ENCODE measurements at regions not wholly inside any gene's neighbourhood (a gene's known extent, or its start where the extent isn't known, plus 50 kb on each side); places are given as distances from the start of the nearest gene placed in this dataset.

DNA sequence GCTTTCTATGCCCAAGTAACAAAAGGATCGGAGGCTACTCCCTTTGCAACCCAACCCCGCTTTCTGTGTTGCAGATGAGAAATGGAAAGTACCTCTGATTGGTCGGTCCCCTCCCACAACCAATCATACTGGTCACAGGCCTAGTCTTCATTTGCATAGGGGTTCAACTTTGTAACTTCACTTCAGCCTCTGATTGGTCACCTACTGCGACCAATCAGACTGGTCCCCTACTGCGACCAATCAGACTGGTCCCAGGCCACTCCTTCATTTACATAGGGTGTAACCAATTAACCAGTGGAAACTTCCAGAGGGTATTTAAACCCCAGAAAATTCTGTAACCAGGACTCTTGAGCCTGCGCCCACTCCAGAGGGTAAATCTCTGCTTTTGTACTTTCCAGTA, 906.4 kb upstream of the TMEM132C start:
- no peak for DNase-seq (ENCODE audit: extremely low read depth, low read depth)
- TF ChIP-seq, protein P1, sequence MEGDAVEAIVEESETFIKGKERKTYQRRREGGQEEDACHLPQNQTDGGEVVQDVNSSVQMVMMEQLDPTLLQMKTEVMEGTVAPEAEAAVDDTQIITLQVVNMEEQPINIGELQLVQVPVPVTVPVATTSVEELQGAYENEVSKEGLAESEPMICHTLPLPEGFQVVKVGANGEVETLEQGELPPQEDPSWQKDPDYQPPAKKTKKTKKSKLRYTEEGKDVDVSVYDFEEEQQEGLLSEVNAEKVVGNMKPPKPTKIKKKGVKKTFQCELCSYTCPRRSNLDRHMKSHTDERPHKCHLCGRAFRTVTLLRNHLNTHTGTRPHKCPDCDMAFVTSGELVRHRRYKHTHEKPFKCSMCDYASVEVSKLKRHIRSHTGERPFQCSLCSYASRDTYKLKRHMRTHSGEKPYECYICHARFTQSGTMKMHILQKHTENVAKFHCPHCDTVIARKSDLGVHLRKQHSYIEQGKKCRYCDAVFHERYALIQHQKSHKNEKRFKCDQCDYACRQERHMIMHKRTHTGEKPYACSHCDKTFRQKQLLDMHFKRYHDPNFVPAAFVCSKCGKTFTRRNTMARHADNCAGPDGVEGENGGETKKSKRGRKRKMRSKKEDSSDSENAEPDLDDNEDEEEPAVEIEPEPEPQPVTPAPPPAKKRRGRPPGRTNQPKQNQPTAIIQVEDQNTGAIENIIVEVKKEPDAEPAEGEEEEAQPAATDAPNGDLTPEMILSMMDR (IDR thresholded peaks at IDR 0.05; ENCODE audit: low read depth, low read length, missing control alignments), result no peak
- H3K4me3 ChIP-seq (replicated peaks; ENCODE audit: low read depth, low read length), result no peak overlapping the region

DNA sequence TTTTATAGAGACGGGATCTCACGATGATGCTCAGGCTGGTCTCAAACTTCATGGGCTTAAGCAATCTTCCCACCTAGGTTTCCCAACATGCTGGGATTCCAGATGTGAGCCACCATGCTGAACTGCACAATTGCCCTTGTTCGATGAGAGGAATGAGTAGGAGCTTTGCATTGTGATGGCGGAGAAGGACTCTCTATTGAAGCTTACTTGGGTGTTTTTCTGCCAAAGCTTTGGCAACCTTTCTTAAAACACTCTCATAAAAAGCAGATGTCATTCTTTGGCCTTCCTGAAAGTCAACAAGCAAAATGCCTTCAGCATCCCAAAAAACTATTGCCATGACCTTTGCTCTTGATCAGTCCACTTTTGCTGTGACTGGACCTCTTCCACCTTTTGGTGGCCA, 904.8 kb upstream of the TMEM132C start:
- no peak for DNase-seq (ENCODE audit: extremely low read depth, low read depth)
- TF ChIP-seq, protein P1 (IDR thresholded peaks at IDR 0.05; ENCODE audit: low read depth, low read length, missing control alignments), result no peak
- H3K4me3 ChIP-seq (replicated peaks; ENCODE audit: low read depth, low read length), result no peak overlapping the region

DNA sequence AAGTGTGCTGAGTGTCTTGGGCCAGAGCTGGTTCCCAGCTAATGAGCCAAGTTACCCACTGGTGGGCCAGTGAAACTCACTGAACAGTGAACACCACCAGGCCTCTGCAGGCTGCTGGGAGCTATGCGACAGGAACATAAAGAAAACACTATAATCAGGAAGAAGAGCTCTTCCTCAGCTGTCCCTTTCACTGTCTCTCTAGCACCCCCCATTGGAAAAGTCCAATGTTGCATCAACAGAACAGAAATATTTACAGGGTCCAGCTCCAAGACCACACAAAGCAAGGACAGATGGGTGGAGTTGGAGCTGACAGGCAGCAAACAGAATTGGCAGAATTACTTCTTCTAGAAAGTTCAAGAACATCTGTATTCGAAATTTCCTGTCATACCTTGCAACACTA, 903.6 kb upstream of the TMEM132C start:
- TF ChIP-seq, protein P1 (IDR thresholded peaks at IDR 0.05; ENCODE audit: low read depth, low read length, missing control alignments), result peak; percentile 25
- no peak for DNase-seq (ENCODE audit: extremely low read depth, low read depth)
- no peak overlapping the region for H3K4me3 ChIP-seq (replicated peaks; ENCODE audit: low read depth, low read length)

DNA sequence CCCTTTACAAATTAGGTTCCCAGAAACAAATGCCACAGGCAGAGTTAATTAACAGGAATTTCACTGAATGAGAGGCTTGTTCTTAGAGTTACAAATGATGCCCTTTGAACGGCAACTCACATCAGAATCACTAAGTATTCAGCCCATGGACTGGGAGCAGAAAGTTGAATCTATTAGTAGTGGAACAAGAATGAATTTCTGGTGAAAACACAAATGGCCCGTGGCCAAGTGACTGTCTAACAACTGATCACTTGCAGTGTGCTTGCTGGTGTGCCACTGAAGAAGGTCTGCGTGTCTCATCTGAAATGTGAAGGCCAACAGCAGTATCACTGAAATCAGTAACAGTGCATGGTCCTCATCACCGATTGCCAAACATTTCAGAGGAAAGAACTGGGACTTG, 893.4 kb upstream of the TMEM132C start:
- H3K4me3 ChIP-seq (replicated peaks; ENCODE audit: low read depth, low read length), result no peak overlapping the region
- TF ChIP-seq, protein P1 (IDR thresholded peaks at IDR 0.05; ENCODE audit: low read depth, low read length, missing control alignments), result no peak
- no peak for DNase-seq (ENCODE audit: extremely low read depth, low read depth)

DNA sequence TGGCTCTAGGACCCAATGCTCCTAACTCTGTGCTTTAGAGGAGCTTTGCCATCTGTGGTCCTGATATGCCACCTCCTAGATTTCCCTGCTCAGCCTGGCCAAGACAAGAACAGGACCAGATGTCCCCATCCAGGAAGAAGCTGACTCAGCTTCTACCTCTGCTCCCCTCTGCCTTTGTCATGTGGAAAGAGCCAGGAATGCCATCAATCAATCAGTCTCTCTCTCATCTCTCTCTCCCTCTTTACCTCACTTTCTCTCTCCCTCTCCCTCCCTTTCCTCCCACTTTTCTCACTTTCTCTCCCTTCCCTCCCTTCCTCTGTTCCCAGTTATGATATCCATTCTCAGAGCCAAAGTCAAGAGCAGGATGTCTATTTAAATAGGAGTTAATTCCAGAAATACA, 892.5 kb upstream of the TMEM132C start:
- no peak overlapping the region for H3K4me3 ChIP-seq (replicated peaks; ENCODE audit: low read depth, low read length)
- TF ChIP-seq, protein P1 (IDR thresholded peaks at IDR 0.05; ENCODE audit: low read depth, low read length, missing control alignments), result no peak
- no peak for DNase-seq (ENCODE audit: extremely low read depth, low read depth)

DNA sequence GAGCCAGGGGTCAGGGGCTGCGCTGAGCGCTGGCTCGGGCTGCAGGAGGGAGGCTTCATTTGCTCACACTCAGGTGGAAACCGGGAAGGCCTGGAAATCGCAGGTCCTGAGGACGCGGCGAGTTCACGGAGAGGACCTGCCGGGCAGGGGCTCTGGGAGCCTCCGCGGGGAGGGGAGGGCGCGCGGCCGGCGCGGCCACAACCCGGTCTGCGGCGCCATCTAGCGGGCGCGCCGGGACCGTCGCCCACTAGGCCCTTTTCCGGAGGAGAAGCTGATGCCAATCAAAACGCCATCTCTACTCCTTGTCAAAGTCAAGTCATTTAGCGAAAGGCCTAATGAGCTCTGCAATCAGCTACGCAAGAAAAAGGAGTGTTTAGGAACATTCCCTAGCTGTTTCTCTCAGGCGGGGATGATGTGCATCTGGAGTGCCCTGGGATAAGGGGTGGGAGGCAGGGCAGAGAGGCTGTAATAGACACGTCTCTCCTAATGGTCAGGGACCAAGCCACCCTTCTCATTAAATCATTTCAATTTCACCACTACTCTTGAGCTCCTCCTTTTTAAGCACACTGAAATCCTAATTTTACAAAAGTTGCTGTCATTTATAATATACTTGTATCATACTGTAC, 885.8 kb upstream of the TMEM132C start:
- H3K4me3 ChIP-seq (replicated peaks; ENCODE audit: low read depth, low read length), result no peak overlapping the region
- TF ChIP-seq, protein P1 (IDR thresholded peaks at IDR 0.05; ENCODE audit: low read depth, low read length, missing control alignments), result peak; percentile 93
- DNase-seq (ENCODE audit: extremely low read depth, low read depth), result no peak

DNA sequence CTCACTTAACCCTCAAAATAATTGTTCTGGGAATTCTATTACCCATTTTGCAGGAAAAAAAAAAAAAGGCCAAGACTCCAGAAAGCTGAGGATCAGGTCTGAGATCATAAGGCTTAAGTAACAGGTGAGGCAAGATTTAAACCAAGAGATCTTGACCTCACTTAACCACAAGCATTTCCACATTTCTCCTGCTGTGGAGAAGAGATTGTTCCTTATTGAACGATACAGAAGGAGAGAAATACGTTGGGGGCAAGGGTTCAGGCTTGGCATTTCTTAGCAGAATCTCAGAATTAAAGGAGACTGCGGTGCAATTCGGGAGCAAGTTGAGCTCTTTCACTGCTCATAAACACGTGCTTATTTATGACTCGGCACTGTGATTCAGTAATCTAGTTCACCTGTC, 885.3 kb upstream of the TMEM132C start:
- no peak for DNase-seq (ENCODE audit: extremely low read depth, low read depth)
- TF ChIP-seq, protein P1 (IDR thresholded peaks at IDR 0.05; ENCODE audit: low read depth, low read length, missing control alignments), result no peak
- H3K4me3 ChIP-seq (replicated peaks; ENCODE audit: low read depth, low read length), result no peak overlapping the region
